ENCODE measurements at regions not wholly inside any gene's neighbourhood (a gene's known extent, or its start where the extent isn't known, plus 50 kb on each side); places are given as distances from the start of the nearest gene placed in this dataset.
A peak's percentile ranks its signal among the peaks of the same experiment; 100 is the strongest.
"Not testable (repeated sequence)": the region's sequence is repeated elsewhere in the genome, so short reads cannot be mapped to it uniquely, and the experiment has no call there.

DNA sequence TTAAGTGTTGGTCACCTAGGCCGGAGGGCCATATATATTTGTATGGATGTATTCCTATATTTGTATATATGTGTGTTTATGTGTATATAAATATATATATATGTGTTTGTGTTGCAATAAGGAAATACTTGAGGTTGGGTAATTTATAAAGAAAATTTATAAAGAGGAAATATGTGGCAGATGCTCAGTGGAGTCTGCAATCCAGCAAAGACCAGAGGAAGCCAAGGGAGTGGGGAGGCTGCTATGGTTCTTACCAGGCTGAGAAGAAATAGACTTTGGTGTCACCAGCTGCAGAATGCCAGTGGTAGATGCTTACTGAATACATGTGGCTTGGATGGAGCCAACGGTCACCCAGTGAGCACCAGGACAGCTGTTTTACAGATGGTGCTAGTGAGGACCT lies 97.4 kb upstream of the ELOVL5 start:
- no peak for DNase-seq (ENCODE audit: low read depth in 1 of 2, low spot score in 1 of 2)

GRCh38 chr6:53441761-53442160 lies 93.0 kb upstream of the ELOVL5 start:
- no peak for DNase-seq (ENCODE audit: low read depth in 1 of 2, low spot score in 1 of 2)

DNA sequence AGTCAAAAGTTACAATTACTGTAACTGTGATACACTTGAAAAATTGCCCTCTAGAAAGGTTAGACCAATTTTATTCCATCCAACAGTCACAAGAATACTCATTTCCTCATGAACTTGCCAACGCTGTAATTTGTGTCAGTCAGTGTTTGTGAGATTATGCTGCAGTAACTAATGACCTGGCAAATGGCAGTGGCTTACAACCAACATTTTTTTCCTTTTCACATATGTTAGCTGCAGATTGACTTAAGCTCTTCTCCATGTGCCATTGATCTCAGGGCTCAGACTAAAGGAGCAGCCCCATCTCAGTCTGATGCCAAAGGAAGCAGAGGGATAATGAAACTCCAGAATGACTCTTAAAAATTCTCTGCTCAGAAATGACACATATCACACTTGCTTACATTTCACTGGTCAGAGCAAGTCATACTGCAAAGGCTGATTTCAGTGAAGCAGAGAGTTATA lies 92.3 kb upstream of the ELOVL5 start:
- no peak for DNase-seq (ENCODE audit: low read depth in 1 of 2, low spot score in 1 of 2)

GRCh38 chr6:53440336-53440945 lies 91.7 kb upstream of the ELOVL5 start:
- DNase-seq (ENCODE audit: low read depth in 1 of 2, low spot score in 1 of 2): no peak

- DNase-seq (ENCODE audit: low read depth in 1 of 2, low spot score in 1 of 2): no peak
Measured at GRCh38 chr6:53439556-53439955, 90.8 kb upstream of the ELOVL5 start.

GRCh38 chr6:53437557-53438202 lies 88.9 kb upstream of the ELOVL5 start:
- DNase-seq (ENCODE audit: low read depth in 1 of 2, low spot score in 1 of 2): peak in 1 of 2 donors; percentile 11

- no peak for DNase-seq (ENCODE audit: low read depth in 1 of 2, low spot score in 1 of 2)
Measured at GRCh38 chr6:53436526-53437303, 88.0 kb upstream of the ELOVL5 start.

DNA sequence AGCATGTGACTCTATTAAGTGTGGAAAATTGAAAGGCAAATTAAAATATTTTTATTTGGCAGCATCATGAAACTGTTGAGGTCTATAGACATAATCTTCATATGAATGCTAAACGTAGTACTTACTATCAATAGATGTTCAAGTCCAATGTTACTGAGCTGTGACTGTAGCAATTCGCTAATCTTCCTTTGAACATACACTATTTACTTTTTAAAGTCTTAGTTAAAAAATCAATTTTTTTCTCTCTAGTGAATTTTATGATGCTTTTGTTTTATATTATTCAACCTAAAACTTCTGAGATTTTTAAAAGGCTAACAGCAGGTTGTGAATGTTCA lies 85.2 kb upstream of the ELOVL5 start:
- no peak for DNase-seq (ENCODE audit: low read depth in 1 of 2, low spot score in 1 of 2)

DNA sequence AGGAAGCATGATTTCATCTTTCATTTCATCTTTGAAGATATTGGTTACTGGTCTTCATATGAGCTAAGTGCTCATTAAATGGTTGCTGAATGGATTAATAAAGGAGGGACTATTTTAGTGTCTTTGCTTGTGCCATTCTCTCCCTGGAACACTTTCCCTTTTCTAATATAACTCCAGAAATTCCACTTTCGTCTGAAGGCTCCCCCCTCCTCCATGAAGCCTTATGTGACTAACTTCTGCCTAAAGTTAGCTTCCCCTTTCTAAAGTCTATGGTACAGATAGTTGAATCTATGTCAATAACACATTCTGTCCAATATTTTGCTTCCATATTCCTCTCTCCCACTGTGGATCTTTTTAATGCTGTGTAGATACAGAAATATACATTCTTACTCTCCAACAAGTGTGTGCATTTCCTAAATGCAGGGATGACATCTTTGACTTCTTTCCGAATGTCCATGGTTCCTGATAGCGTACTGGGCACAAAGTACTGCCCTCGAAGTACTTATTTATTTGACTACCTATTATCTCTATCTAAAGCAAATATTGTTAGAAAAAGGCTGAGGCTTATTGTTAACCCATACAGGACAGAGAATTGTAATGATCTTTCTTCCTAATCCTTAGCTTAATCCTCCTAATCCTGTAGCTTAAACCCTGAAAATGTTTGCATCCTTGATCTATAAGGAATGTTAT lies 84.7 kb upstream of the ELOVL5 start:
- DNase-seq (ENCODE audit: low read depth in 1 of 2, low spot score in 1 of 2): no peak

- DNase-seq (ENCODE audit: low read depth in 1 of 2, low spot score in 1 of 2): no peak
Measured at GRCh38 chr6:53432318-53433161, 83.8 kb upstream of the ELOVL5 start.

GRCh38 chr6:53431704-53432103 lies 83.0 kb upstream of the ELOVL5 start:
- DNase-seq (ENCODE audit: low read depth in 1 of 2, low spot score in 1 of 2): no peak

DNA sequence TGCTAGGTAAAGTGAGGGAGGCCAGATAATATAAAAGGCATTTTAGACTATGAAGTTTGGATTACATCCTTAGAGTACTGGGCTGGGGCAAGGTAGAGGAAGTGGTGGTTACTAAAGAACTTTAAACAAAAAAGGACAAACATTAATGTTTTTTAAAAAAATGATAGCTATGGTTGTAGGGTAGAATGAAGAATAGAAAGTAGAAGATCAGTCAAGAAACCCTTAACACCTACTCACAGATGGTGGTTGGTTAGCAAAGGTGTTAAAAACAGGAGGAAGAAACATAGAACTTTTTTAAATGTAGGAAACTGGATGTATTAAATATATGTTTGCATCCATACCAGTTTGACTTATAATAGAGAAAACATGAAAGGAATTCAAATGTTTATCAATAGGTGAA lies 80.7 kb upstream of the ELOVL5 start:
- DNase-seq (ENCODE audit: low read depth in 1 of 2, low spot score in 1 of 2): no peak

DNA sequence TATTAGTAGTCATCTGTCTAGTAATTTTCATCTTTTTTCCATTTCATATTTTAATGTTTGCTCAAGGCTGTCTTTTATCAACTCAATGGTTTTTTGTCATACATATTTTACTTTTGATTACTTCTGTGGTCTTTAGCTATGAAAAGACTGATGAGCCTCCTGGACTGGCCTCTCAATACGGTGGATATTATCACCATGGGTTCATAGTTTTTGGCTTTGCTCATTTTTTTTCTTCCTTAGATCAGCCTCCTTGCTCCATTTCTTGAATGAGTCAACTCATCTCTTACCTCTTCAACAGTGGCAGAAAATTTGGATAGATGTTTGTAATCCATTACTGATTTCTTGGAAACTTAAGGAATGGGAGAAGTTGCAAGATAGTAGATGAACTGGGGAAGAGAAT lies 80.1 kb upstream of the ELOVL5 start:
- no peak for DNase-seq (ENCODE audit: low read depth in 1 of 2, low spot score in 1 of 2)

GRCh38 chr6:53426667-53427270 lies 78.0 kb upstream of the ELOVL5 start:
- no peak for DNase-seq (ENCODE audit: low read depth in 1 of 2, low spot score in 1 of 2)

DNA sequence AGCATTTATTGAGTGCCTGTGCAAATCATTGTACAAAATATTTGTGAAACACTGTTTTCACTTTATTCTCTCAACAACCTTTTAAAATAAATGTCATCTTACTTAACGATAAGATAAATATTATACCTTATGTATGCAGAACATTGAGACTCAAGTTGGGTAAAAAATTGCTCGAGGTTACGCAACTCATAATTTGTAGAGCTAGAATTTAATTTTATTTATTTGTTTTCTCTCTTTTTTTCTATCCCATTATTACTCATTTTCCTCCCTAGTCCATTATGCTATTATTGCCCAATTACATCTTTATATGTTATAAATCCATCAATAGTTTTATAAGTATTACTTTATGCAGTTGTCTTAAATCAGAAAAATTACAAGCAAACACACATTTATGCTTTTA lies 77.4 kb upstream of the ELOVL5 start:
- no peak for DNase-seq (ENCODE audit: low read depth in 1 of 2, low spot score in 1 of 2)

DNA sequence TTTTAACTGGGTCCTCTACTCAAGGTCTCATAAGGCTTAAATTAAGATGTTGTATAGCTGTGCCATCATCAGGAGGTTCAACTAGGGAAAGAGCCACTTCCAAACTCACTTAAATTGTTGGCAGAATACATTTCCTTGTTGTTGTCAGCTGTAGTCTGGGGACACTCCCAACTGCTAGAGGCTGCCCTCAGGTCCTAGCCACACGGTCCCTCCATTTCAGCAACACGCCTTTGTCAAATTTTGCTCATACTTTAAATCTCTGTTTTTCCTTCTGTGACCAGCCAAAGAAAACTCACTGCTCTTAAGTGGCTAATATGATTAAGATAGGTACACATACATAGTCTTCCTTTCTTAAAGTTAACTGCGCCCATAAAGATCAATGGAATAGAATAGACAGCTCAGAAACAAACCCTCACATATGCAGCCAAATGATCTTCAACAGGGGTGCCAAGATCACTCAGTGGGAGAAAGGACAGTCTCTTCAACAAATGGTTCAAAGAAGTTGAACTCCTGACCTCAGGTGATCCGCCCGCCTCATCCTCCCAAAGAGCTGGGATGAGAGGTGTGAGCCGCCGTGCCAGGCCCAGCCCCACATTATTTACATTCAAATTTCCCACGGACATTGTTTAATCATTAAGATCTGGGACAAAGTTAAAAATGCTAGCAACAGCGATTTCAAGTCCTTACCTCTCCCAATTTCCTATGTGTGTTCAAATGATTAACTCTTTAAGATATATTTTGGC lies 76.4 kb upstream of the ELOVL5 start:
- no peak for DNase-seq (ENCODE audit: low read depth in 1 of 2, low spot score in 1 of 2)

DNA sequence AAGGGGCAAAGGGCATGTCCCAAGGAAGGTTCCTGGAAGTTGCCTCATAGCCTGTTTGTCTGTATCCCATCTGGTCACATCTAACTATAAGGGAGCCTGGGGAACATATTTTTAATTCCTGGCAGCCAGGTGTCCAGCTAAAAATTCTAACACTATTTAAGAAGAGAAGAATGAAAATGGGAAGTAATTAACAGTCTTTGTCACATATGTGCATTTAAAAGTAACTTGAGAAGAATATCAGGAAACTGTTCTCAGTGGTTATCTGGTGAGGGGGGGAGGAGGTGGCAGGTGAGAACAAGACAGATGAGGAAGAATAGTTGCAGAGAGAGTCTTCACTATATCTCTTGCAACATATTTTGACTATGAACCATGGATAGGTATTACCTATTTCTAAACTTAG lies 75.5 kb upstream of the ELOVL5 start:
- no peak for DNase-seq (ENCODE audit: low read depth in 1 of 2, low spot score in 1 of 2)

GRCh38 chr6:53423560-53423959 lies 74.8 kb upstream of the ELOVL5 start:
- not testable (repeated sequence) for DNase-seq (ENCODE audit: low read depth in 1 of 2, low spot score in 1 of 2)

DNA sequence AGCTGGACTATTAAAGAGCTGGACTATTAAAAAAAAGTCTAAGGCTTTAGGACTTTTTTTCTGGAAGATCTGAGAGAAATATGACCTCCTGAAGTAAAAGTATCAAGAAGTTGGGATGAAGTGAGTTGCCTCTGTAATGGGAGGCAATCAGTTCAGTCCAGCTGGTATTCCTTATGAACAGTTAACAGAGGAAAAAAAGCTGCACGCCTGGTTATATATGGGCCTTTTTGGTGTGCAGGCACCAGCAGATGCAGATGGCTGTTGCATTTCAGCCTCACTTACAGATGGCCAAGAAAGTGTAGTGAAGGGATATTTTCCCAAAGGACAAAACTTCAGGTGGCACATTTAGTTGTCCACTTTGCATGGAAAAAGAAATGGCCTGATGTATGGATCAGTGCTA lies 70.3 kb upstream of the ELOVL5 start:
- DNase-seq (ENCODE audit: low read depth in 1 of 2, low spot score in 1 of 2): no peak

DNA sequence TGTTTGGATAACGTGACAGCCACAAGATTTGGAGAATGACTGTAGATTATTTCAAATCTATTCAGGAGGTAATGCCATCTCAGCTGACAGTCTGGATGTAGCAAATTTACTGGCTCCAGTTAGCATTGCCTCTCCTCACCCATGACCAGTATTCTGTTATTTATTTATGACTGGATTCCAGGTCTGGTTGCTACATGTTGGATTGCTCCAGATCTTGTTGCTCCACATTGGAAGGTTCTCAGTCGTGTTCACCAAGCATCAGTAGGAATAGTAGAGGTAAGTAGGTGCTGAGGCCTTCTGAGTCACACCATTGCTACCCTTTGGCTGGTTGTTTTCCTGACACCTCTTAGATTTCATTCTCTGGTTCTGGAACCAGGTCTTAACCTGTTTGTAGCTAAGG lies 69.5 kb upstream of the ELOVL5 start:
- DNase-seq (ENCODE audit: low read depth in 1 of 2, low spot score in 1 of 2): no peak
